ENCODE measurements at regions not wholly inside any gene's neighbourhood (a gene's known extent, or its start where the extent isn't known, plus 50 kb on each side); places are given as distances from the start of the nearest gene placed in this dataset.
"Not testable (repeated sequence)": the region's sequence is repeated elsewhere in the genome, so short reads cannot be mapped to it uniquely, and the experiment has no call there.

DNA sequence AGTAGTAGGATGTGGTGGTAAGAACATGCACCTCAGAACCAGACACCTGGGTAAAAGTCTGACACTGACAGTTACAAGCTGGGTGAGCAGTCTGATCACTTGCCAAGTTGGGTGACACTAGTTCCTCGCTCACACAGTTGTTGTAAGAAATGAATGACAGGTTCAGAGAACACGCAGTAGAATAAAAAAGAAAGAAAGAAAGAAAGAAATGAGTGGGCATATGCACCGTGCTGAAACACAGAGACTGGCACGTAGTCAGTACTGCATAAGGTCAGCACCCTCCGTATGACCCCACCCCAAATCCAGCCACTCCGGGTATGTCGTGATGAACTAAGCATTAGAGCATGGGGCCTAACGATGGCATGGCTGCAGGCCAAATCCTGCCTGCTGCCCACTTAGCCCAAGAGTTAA lies 90.6 kb downstream of the GLUL start:
- Histone ChIP-seq H3K4me3 (no peak overlapping the region), H3K9me3 (no peaks in the 10 kb centered on the region), H3K27ac (no peak overlapping the region), H3K4me1 (replicated peaks) (no peaks in the 10 kb centered on the region), H3K36me3 (no peaks in the 10 kb centered on the region), H3K27me3 (replicated peaks; ENCODE audit: insufficient read depth) (no peaks in the 10 kb centered on the region)
- TF ChIP-seq CTCF (IDR thresholded peaks at IDR 0.05): no peak
- WGBS: 80% methylated on average over 8 of the region's 8 CpGs
- intact Hi-C loops (cut with DNase I): no loop called here
- DNase-seq (ENCODE audit: low spot score): no peak

GRCh38 chr1:182299728-182300616 lies 91.6 kb downstream of the GLUL start:
- H3K4me3 ChIP-seq: no peak overlapping the region
- no peaks in the 10 kb centered on the region for H3K9me3 ChIP-seq
- no peak for TF ChIP-seq POLR2A (IDR thresholded peaks at IDR 0.05)
- TF ChIP-seq POLR2AphosphoS5 (IDR thresholded peaks at IDR 0.05): no peak
- TF ChIP-seq CTCF (IDR thresholded peaks at IDR 0.05): no peak
- H3K27ac ChIP-seq: no peak overlapping the region
- no peaks in the 10 kb centered on the region for H3K27me3 ChIP-seq (replicated peaks; ENCODE audit: insufficient read depth)
- H3K36me3 ChIP-seq: no peaks in the 10 kb centered on the region
- no peak for DNase-seq (ENCODE audit: low spot score)
- no peaks in the 10 kb centered on the region for H3K4me1 ChIP-seq (replicated peaks)
- intact Hi-C loops (cut with DNase I): loop anchor here (5.0 kb wide), 1 partner anchor 47 kb away; no protein-coding TSS in a partner anchor
- WGBS: 57% methylated on average over 3 of the region's 3 CpGs

GRCh38 chr1:182299054-182299727 lies 92.4 kb downstream of the GLUL start:
- not testable (repeated sequence) for H3K4me1 ChIP-seq (replicated peaks); H3K4me3 ChIP-seq; H3K9me3 ChIP-seq; DNase-seq (ENCODE audit: low spot score); H3K36me3 ChIP-seq; H3K27ac ChIP-seq; H3K27me3 ChIP-seq (replicated peaks; ENCODE audit: insufficient read depth)
- intact Hi-C loops (cut with DNase I): loop anchor here (5.0 kb wide), 1 partner anchor 48 kb away; no protein-coding TSS in a partner anchor
- 93% methylated on average over 14 of the region's 14 CpGs for WGBS

- no peak overlapping the region for H3K27ac ChIP-seq
- TF ChIP-seq CTCF (IDR thresholded peaks at IDR 0.05) (no peak), POLR2AphosphoS5 (IDR thresholded peaks at IDR 0.05) (no peak), POLR2A (IDR thresholded peaks at IDR 0.05) (no peak)
- no peaks in the 10 kb centered on the region for H3K27me3 ChIP-seq (replicated peaks; ENCODE audit: insufficient read depth)
- H3K4me1 ChIP-seq (replicated peaks): no peaks in the 10 kb centered on the region
- intact Hi-C loops (cut with DNase I): loop anchor here (5.0 kb wide), 1 partner anchor 50 kb away; no protein-coding TSS in a partner anchor
- no peak overlapping the region for H3K4me3 ChIP-seq
- no peaks in the 10 kb centered on the region for H3K36me3 ChIP-seq
- DNase-seq (ENCODE audit: low spot score): no peak
- H3K9me3 ChIP-seq: no peaks in the 10 kb centered on the region
These were observed 94.3 kb downstream of the GLUL start for GRCh38 chr1:182297335-182297734.

DNA sequence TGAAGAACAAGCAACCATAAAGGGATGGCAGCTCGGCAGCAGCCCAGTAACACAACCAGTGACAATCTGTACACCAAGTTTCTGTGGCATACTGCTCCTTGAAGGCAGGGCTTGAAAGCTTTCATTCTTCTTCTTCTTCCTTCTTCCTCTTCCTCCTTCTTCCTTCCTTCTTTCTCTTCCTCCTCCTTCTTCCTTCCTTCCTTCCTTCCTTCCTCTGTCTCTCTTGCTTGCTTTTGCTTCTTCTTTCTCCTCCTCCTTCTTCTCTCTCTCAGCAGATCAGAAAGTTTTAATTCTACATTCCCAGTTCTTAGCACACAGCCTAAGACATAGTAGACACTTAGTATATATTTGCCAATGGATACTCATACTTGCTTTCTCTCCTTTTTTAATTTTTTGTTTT lies 95.9 kb downstream of the GLUL start:
- intact Hi-C loops (cut with DNase I): loop anchor here (5.0 kb wide), 1 partner anchor 52 kb away; no protein-coding TSS in a partner anchor
- no peak for DNase-seq (ENCODE audit: low spot score)
- Histone ChIP-seq H3K4me3 (no peak overlapping the region), H3K9me3 (no peaks in the 10 kb centered on the region), H3K36me3 (no peaks in the 10 kb centered on the region), H3K27me3 (replicated peaks; ENCODE audit: insufficient read depth) (no peaks in the 10 kb centered on the region), H3K4me1 (replicated peaks) (no peaks in the 10 kb centered on the region), H3K27ac (no peak overlapping the region)
- TF ChIP-seq POLR2AphosphoS5 (IDR thresholded peaks at IDR 0.05) (no peak), CTCF (IDR thresholded peaks at IDR 0.05) (no peak), POLR2A (IDR thresholded peaks at IDR 0.05) (no peak)
- WGBS: 60% methylated on average over 1 of the region's 1 CpG
